Endothelial cell of umbilical vein (primary cell): ENCODE measurements at regions not wholly inside any gene's neighbourhood (a gene's known extent, or its start where the extent isn't known, plus 50 kb on each side); places are given as distances from the start of the nearest gene placed in this dataset.

Experiments
- BruUV-seq: library from RNA; stranded (reverse); fragments of 400-500 nt; replicated peaks from 2 replicates; lab custom pipeline; 2021; lab: Mats Ljungman, UMichigan
- CTCF ChIA-PET: fragments of 300-600, 350-600 bp; sonication (Branson Sonifier 250); formaldehyde crosslinking; loops from one replicate; lab custom pipeline; 2021; ENCODE audit warnings: antibody characterized with exemption, inconsistent platforms; lab: Charles Lee
- POLR2A ChIA-PET: fragments of 300-600, 350-600 bp; sonication (Branson Sonifier 250); formaldehyde crosslinking; loops from one replicate; lab custom pipeline; 2021; ENCODE audit warnings: antibody characterized with exemption, inconsistent platforms; lab: Charles Lee
- DNase-seq: peaks from one replicate; pipeline ENCODE4 v3.0.0-alpha.2; 2011; ENCODE audit warnings: low read depth, low spot score
- FAIRE-seq: peaks from 2 replicates; lab custom pipeline; 2011; peaks lifted over from hg19 to GRCh38; lab: Jason Lieb, UNC
- H2AFZ ChIP-seq: 2 replicates; pipeline ENCODE4 v1.6.0; 2012; ENCODE audit warnings: low read depth, low read length, control low read depth, inconsistent platforms
- H3K27ac ChIP-seq: 2 replicates; pipeline ENCODE4 v1.5.1; 2011; ENCODE audit warnings: low read depth, mild to moderate bottlenecking, control low read depth, low read length, moderate library complexity; ENCODE audit not compliant: insufficient read depth
- H3K27me3 ChIP-seq, 2 experiments: 2 replicates each; pipeline versions ENCODE4 v1.6.0 to v1.6.1; 2011; ENCODE audit warnings: low read length in 2 of 2, mixed read lengths in 1 of 2; ENCODE audit not compliant: control insufficient read depth in 2 of 2, insufficient read depth in 2 of 2
- H3K36me3 ChIP-seq, 2 experiments: 2 replicates in 1 of 2; 3 replicates in 1 of 2; pipeline ENCODE4 v1.5.1; 2011; ENCODE audit warnings: low read length in 2 of 2, mild to moderate bottlenecking in 1 of 2, moderate library complexity in 1 of 2; ENCODE audit not compliant: control insufficient read depth in 2 of 2, insufficient read depth in 2 of 2; ENCODE audit errors: extremely low read depth in 1 of 2
- H3K4me1 ChIP-seq: 3 replicates; pipeline ENCODE4 v1.5.1; 2011; ENCODE audit warnings: mild to moderate bottlenecking, low read length; ENCODE audit not compliant: control insufficient read depth, insufficient read depth; ENCODE audit errors: extremely low read depth
- H3K4me2 ChIP-seq: 2 replicates; pipeline ENCODE4 v1.6.1; 2011; ENCODE audit warnings: low read length, control low read depth, mixed read lengths; ENCODE audit not compliant: insufficient read depth
- H3K4me3 ChIP-seq, 3 experiments: fragments of 200-600 bp in 1 of 3; sonication (generic), shearing (Covaris generic) in 1 of 3; replicated peaks in 1 of 3; 2 replicates each; pipeline ENCODE4 v1.5.1; 2011 to 2016; ENCODE audit warnings: control low read depth in 3 of 3, low read length in 3 of 3, mild to moderate bottlenecking in 2 of 3, inconsistent platforms in 1 of 3, low read depth in 1 of 3, moderate library complexity in 1 of 3; ENCODE audit not compliant: insufficient read depth in 1 of 3
- H3K79me2 ChIP-seq: 2 replicates; pipeline ENCODE4 v1.6.0; 2012; ENCODE audit warnings: low read length, inconsistent platforms; ENCODE audit not compliant: control insufficient read depth, insufficient read depth
- H3K9ac ChIP-seq: replicated peaks from 2 replicates; pipeline ENCODE3; 2011; ENCODE audit warnings: low read length, control low read depth; ENCODE audit not compliant: insufficient read depth; ENCODE audit errors: extremely low read depth
- H3K9me1 ChIP-seq: replicated peaks from 3 replicates; pipeline ENCODE4 v1.6.0; 2011; ENCODE audit warnings: mild to moderate bottlenecking, low read length; ENCODE audit not compliant: control insufficient read depth, insufficient read depth; ENCODE audit errors: extremely low read depth
- H3K9me3 ChIP-seq: replicated peaks from 2 replicates; pipeline ENCODE4 v1.5.1; 2012; ENCODE audit warnings: low read length, inconsistent platforms; ENCODE audit not compliant: control insufficient read depth, insufficient read depth
- H4K20me1 ChIP-seq: replicated peaks from 2 replicates; pipeline ENCODE3; 2011; ENCODE audit warnings: mild to moderate bottlenecking, low read length; ENCODE audit not compliant: control insufficient read depth, insufficient read depth; ENCODE audit errors: extremely low read depth
- CTCF ChIP-seq, 2 donors: IDR thresholded peaks; 1 replicate in 1 of 2; 2 replicates in 1 of 2; pipeline ENCODE4 v1.5.1; 2011; ENCODE audit warnings: low read length in 2 of 2, mild to moderate bottlenecking in 2 of 2, moderate library complexity in 2 of 2, control low read depth in 1 of 2, inconsistent platforms in 1 of 2, low read depth in 1 of 2; ENCODE audit not compliant: insufficient read depth in 1 of 2; ENCODE audit errors: extremely low read depth in 1 of 2
- EZH2 ChIP-seq: IDR thresholded peaks from 2 replicates; pipeline ENCODE4 v1.6.1; 2012; ENCODE audit warnings: borderline replicate concordance, low read depth, mild to moderate bottlenecking, moderate library complexity, low read length, inconsistent platforms; ENCODE audit not compliant: severe bottlenecking
- FOS ChIP-seq: IDR thresholded peaks from 2 replicates; pipeline ENCODE4 v1.6.1; 2011; ENCODE audit warnings: mild to moderate bottlenecking, low read length, moderate library complexity, borderline replicate concordance; ENCODE audit not compliant: insufficient read depth
- GATA2 ChIP-seq: IDR thresholded peaks from 2 replicates; pipeline ENCODE4 v1.7.0; 2011; ENCODE audit warnings: low read depth, mild to moderate bottlenecking, moderate library complexity, mixed read lengths, low read length; ENCODE audit not compliant: insufficient read length, insufficient read depth
- JUN ChIP-seq: IDR thresholded peaks from 2 replicates; pipeline ENCODE4 v1.6.1; 2011; ENCODE audit warnings: borderline replicate concordance, low read depth; ENCODE audit not compliant: insufficient read length, insufficient read depth
- MYC ChIP-seq: IDR thresholded peaks from one replicate; pipeline ENCODE4 v1.6.1; 2011; ENCODE audit warnings: mild to moderate bottlenecking, low read depth, low read length
- POLR2A ChIP-seq: IDR thresholded peaks from 2 replicates; pipeline ENCODE4 v1.6.1; 2012; ENCODE audit warnings: low read depth, mild to moderate bottlenecking, control low read depth, low read length
- POLR2AphosphoS5 ChIP-seq: IDR thresholded peaks from 2 replicates; pipeline ENCODE4 v1.6.1; 2012; ENCODE audit warnings: low read depth, mild to moderate bottlenecking, control low read depth, low read length, moderate library complexity; ENCODE audit not compliant: insufficient read depth
- dilution Hi-C: fragments of 300-500 bp; cut with MboI; formaldehyde crosslinking; loops from one replicate; pipeline ENCODE4 v1.15.0; 2019; ENCODE audit warnings: low sequenced_read_pairs; ENCODE audit not compliant: extremely low pct_ligation_motif_present
- intact Hi-C: fragments of 100-400 bp; cut with micrococcal nuclease; formaldehyde crosslinking; loops from one replicate; pipeline ENCODE4 v1.10.0; 2022
- TF ChIP-seq, protein P1 (sequence below): IDR thresholded peaks from 2 replicates; pipeline ENCODE4 v1.6.1; 2011; ENCODE audit not compliant: insufficient read depth, insufficient read length

DNA sequence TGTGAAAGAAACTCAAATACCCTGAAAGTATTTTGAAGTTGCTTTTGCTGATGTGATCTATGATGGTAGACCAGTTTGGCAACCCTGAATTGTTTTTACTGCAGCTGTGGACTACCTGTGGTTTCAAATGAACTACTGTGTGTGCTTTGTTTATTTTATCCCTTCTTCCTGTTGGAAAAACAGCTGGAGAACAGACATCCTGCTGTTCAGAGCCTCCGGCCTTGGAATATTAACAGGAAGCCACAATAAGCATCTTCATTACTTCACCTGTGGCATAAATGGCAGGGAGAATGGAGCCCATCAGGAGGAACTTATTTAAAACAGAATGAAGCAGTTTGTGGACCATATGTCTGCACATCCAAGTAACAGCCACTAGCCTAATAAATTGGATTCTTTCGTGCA is 104.8 kb downstream of the DUSP6 start:
- ChIA-PET POLR2A (no interaction called here), CTCF (no interaction called here)
- H3K9ac ChIP-seq: no peak overlapping the region
- intact Hi-C loops (no loop called here), dilution Hi-C loops (no loop called here)
- H3K4me3 ChIP-seq: no peak overlapping the region
- no peaks in the 10 kb centered on the region for H3K9me3 ChIP-seq
- H2AFZ ChIP-seq: no peak overlapping the region
- no peak overlapping the region for H3K4me2 ChIP-seq
- H3K27me3 ChIP-seq: no peaks in the 10 kb centered on the region
- H4K20me1 ChIP-seq: no peaks in the 10 kb centered on the region
- no peaks in the 10 kb centered on the region for H3K36me3 ChIP-seq
- no peaks in the 10 kb centered on the region for H3K9me1 ChIP-seq
- no peak for FAIRE-seq
- no TSS peak for BruUV-seq
- peaks cover 19% of the 10 kb centered on the region for H3K4me1 ChIP-seq
- TF ChIP-seq FOS (no peak), CTCF (IDR thresholded peaks at IDR 0.05; ENCODE audit: extremely low read depth in 1 of 2, insufficient read depth in 1 of 2, low read depth in 1 of 2, low read length in 2 of 2) (no peak), GATA2 (no peak), MYC (no peak)
- no peak overlapping the region for H3K27ac ChIP-seq
- H3K79me2 ChIP-seq: no peaks in the 10 kb centered on the region
- DNase-seq: no peak

DNA sequence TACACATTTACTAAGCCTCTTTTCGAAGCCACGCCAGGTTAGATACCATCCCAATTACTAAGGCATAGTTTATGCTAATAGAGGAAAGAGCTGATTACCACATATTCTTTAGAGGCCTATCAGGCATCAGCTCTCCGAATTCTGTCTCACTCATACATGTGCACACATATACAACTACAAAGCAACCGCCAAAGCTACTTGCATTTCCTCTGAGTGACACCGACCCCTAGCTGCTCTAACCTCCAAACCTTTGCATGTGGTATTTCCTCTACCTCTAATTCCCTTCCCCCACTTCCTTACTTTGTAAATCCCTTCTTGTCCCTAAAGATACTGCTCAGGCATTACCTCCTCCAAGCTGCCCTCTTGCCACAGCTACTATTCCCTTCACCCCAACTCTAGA is 107.2 kb downstream of the DUSP6 start:
- no TSS peak for BruUV-seq
- no peaks in the 10 kb centered on the region for H3K9me1 ChIP-seq
- DNase-seq: no peak
- no peaks in the 10 kb centered on the region for H4K20me1 ChIP-seq
- POLR2A ChIA-PET: no interaction called here
- dilution Hi-C loops (no loop called here), intact Hi-C loops (no loop called here)
- H2AFZ ChIP-seq: peak overlapping the region; percentile 28
- no peaks in the 10 kb centered on the region for H3K9me3 ChIP-seq
- no peak for TF ChIP-seq GATA2
- TF ChIP-seq POLR2A: no peak
- TF ChIP-seq JUN: no peak
- TF ChIP-seq MYC: no peak
- TF ChIP-seq EZH2: no peak
- no peak for TF ChIP-seq CTCF (IDR thresholded peaks at IDR 0.05; ENCODE audit: extremely low read depth in 1 of 2, insufficient read depth in 1 of 2, low read depth in 1 of 2, low read length in 2 of 2)
- TF ChIP-seq, protein P1, sequence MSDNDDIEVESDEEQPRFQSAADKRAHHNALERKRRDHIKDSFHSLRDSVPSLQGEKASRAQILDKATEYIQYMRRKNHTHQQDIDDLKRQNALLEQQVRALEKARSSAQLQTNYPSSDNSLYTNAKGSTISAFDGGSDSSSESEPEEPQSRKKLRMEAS: no peak
- TF ChIP-seq FOS: no peak
- no peak for TF ChIP-seq POLR2AphosphoS5
- peak overlapping the region; percentile 22 for H3K4me2 ChIP-seq
- H3K36me3 ChIP-seq: no peaks in the 10 kb centered on the region
- CTCF ChIA-PET: interaction anchor here (1.5 to 2.5 kb wide), 2 partner anchors 9 to 24 kb away, joined by 4 to 8 read pairs; no protein-coding TSS in a partner anchor
- no peak overlapping the region for H3K27ac ChIP-seq
- H3K4me1 ChIP-seq: peaks cover 19% of the 10 kb centered on the region
- no peak overlapping the region for H3K4me3 ChIP-seq
- H3K27me3 ChIP-seq: no peaks in the 10 kb centered on the region
- no peaks in the 10 kb centered on the region for H3K79me2 ChIP-seq
- H3K9ac ChIP-seq: no peak overlapping the region
- FAIRE-seq: no peak
